PC-3 (cell line): ENCODE measurements at regions not wholly inside any gene's neighbourhood (a gene's known extent, or its start where the extent isn't known, plus 50 kb on each side); places are given as distances from the start of the nearest gene placed in this dataset.

Experiments used
- EZH2 ChIP-seq: fragments of 300-600 bp; sonication (generic); IDR thresholded peaks from one replicate; pipeline ENCODE4 v1.6.1; 2017; ENCODE audit warnings: antibody characterized with exemption, mild to moderate bottlenecking, low read length; ENCODE audit not compliant: unreplicated experiment
- EZH2phosphoT487 ChIP-seq: fragments of 300-600 bp; sonication (generic); IDR thresholded peaks from 2 replicates; pipeline ENCODE4 v1.6.1; 2018; ENCODE audit warnings: mild to moderate bottlenecking, antibody characterized with exemption, low read length, borderline replicate concordance
- TF ChIP-seq, protein P1 (sequence below): fragments of 300-600 bp; sonication (generic); conservative IDR thresholded peaks from 2 replicates; pipeline ENCODE4 v1.5.1; 2017; ENCODE audit warnings: antibody characterized with exemption, low read depth, mild to moderate bottlenecking, low read length

DNA sequence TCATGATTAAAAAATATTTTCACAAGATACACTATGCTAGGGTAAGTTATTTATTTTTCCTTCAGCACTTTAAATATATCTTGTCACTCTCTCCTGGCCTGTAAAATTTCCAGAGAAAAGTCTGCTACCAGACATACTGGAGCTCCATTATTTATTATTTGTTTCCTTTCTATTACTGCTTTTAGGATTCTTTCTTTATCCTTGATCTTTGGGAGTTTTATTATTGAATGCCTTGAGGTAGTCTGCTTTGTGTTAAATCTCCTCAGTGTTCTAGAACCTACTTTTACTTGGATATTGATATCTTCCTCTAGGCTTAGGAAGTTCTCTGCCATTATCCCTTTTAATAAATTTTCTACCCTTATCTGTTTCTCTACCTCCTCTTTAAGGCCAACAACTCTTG, 142.0 kb upstream of the TGFBR2 start:
- TF ChIP-seq, protein P1, sequence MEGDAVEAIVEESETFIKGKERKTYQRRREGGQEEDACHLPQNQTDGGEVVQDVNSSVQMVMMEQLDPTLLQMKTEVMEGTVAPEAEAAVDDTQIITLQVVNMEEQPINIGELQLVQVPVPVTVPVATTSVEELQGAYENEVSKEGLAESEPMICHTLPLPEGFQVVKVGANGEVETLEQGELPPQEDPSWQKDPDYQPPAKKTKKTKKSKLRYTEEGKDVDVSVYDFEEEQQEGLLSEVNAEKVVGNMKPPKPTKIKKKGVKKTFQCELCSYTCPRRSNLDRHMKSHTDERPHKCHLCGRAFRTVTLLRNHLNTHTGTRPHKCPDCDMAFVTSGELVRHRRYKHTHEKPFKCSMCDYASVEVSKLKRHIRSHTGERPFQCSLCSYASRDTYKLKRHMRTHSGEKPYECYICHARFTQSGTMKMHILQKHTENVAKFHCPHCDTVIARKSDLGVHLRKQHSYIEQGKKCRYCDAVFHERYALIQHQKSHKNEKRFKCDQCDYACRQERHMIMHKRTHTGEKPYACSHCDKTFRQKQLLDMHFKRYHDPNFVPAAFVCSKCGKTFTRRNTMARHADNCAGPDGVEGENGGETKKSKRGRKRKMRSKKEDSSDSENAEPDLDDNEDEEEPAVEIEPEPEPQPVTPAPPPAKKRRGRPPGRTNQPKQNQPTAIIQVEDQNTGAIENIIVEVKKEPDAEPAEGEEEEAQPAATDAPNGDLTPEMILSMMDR: no peak
- TF ChIP-seq EZH2 (no peak), EZH2phosphoT487 (no peak)
